ENCODE measurements at regions not wholly inside any gene's neighbourhood (a gene's known extent, or its start where the extent isn't known, plus 50 kb on each side); places are given as distances from the start of the nearest gene placed in this dataset.
A peak's percentile ranks its signal among the peaks of the same experiment; 100 is the strongest.

- TF ChIP-seq CTCF (conservative IDR thresholded peaks at IDR 0.05; ENCODE audit: low read depth, low read length) (no peak), EZH2 (IDR thresholded peaks at IDR 0.05; ENCODE audit: low read length, unreplicated experiment) (no peak), EZH2phosphoT487 (IDR thresholded peaks at IDR 0.05; ENCODE audit: borderline replicate concordance, low read length) (no peak)
- intact Hi-C loops (cut with micrococcal nuclease), result no loop called here
- H3K9ac ChIP-seq (ENCODE audit: low read length), result no peak overlapping the region
- ATAC-seq, result no peak
- POLR2A ChIA-PET (ENCODE audit: unreplicated experiment), result no interaction called here
- no peaks in the 10 kb centered on the region for H4K20me1 ChIP-seq (ENCODE audit: low read length)
- no peaks in the 10 kb centered on the region for H3K9me3 ChIP-seq (ENCODE audit: low read length)
- no peaks in the 10 kb centered on the region for H3K27me3 ChIP-seq (ENCODE audit: low read length)
- H3F3A ChIP-seq (ENCODE audit: low read length, unreplicated experiment), result no peaks in the 10 kb centered on the region
- no peaks in the 10 kb centered on the region for H3K9me2 ChIP-seq (replicated peaks; ENCODE audit: low read length)
- H3K79me2 ChIP-seq (ENCODE audit: low read length), result no peaks in the 10 kb centered on the region
- no peak overlapping the region for H3K4me2 ChIP-seq (ENCODE audit: low read length)
- CTCF ChIA-PET, result no interaction called here
- no TSS peak for BruUV-seq (replicated peaks)
- H3K27ac ChIP-seq (ENCODE audit: low read length), result no peak overlapping the region
- peaks cover 19% of the 10 kb centered on the region for H3K4me1 ChIP-seq (ENCODE audit: insufficient read depth, low read length)
- no peak overlapping the region for H3K4me3 ChIP-seq (ENCODE audit: low read length)
- no peaks in the 10 kb centered on the region for H3K36me3 ChIP-seq (ENCODE audit: low read depth, low read length)
- DNase-seq, result no peak
- H2AFZ ChIP-seq (ENCODE audit: low read length), result no peak overlapping the region
These were observed 264.4 kb downstream of the SKAP2 start for GRCh38 chr7:26599982-26600381.

- Histone ChIP-seq H3F3A (ENCODE audit: low read length, unreplicated experiment) (no peaks in the 10 kb centered on the region), H3K36me3 (ENCODE audit: low read depth, low read length) (no peaks in the 10 kb centered on the region), H3K79me2 (ENCODE audit: low read length) (no peaks in the 10 kb centered on the region), H3K4me2 (ENCODE audit: low read length) (no peak overlapping the region), H3K9me3 (ENCODE audit: low read length) (no peaks in the 10 kb centered on the region), H3K27ac (ENCODE audit: low read length) (no peak overlapping the region), H3K4me1 (ENCODE audit: insufficient read depth, low read length) (peaks cover 22% of the 10 kb centered on the region), H3K9ac (ENCODE audit: low read length) (no peak overlapping the region), H4K20me1 (ENCODE audit: low read length) (no peaks in the 10 kb centered on the region), H3K27me3 (ENCODE audit: low read length) (no peaks in the 10 kb centered on the region), H2AFZ (ENCODE audit: low read length) (no peak overlapping the region), H3K4me3 (ENCODE audit: low read length) (no peak overlapping the region), H3K9me2 (replicated peaks; ENCODE audit: low read length) (no peaks in the 10 kb centered on the region)
- ATAC-seq (no peak), DNase-seq (no peak)
- BruUV-seq (replicated peaks), result no TSS peak
- POLR2A ChIA-PET (ENCODE audit: unreplicated experiment), result no interaction called here
- intact Hi-C loops (cut with micrococcal nuclease), result no loop called here
- TF ChIP-seq EZH2phosphoT487 (IDR thresholded peaks at IDR 0.05; ENCODE audit: borderline replicate concordance, low read length) (no peak), CTCF (conservative IDR thresholded peaks at IDR 0.05; ENCODE audit: low read depth, low read length) (no peak), EZH2 (IDR thresholded peaks at IDR 0.05; ENCODE audit: low read length, unreplicated experiment) (no peak)
- CTCF ChIA-PET, result no interaction called here
These were observed 264.0 kb downstream of the SKAP2 start for GRCh38 chr7:26600411-26600810.

- no peaks in the 10 kb centered on the region for H3K27me3 ChIP-seq (ENCODE audit: low read length)
- no peaks in the 10 kb centered on the region for H3F3A ChIP-seq (ENCODE audit: low read length, unreplicated experiment)
- H3K4me3 ChIP-seq (ENCODE audit: low read length), result no peak overlapping the region
- ChIA-PET POLR2A (ENCODE audit: unreplicated experiment) (interaction anchor here (0.6 kb wide), 1 partner anchor 30 kb away, joined by 4 read pairs; no protein-coding TSS in a partner anchor), CTCF (interaction anchor here (0.5 kb wide), 1 partner anchor 576 kb away, joined by 9 read pairs; no protein-coding TSS in a partner anchor)
- H3K4me2 ChIP-seq (ENCODE audit: low read length), result peak overlapping the region; percentile 32
- BruUV-seq (replicated peaks), result no TSS peak
- peak overlapping the region; percentile 56 for H3K27ac ChIP-seq (ENCODE audit: low read length)
- no peak overlapping the region for H3K9ac ChIP-seq (ENCODE audit: low read length)
- H3K79me2 ChIP-seq (ENCODE audit: low read length), result no peaks in the 10 kb centered on the region
- H4K20me1 ChIP-seq (ENCODE audit: low read length), result no peaks in the 10 kb centered on the region
- DNase-seq, result peak; percentile 95
- peaks cover 28% of the 10 kb centered on the region for H3K4me1 ChIP-seq (ENCODE audit: insufficient read depth, low read length)
- no peak overlapping the region for H2AFZ ChIP-seq (ENCODE audit: low read length)
- peak; percentile 99 for ATAC-seq
- no peaks in the 10 kb centered on the region for H3K9me2 ChIP-seq (replicated peaks; ENCODE audit: low read length)
- H3K9me3 ChIP-seq (ENCODE audit: low read length), result no peaks in the 10 kb centered on the region
- intact Hi-C loops (cut with micrococcal nuclease), result no loop called here
- no peak for TF ChIP-seq EZH2phosphoT487 (IDR thresholded peaks at IDR 0.05; ENCODE audit: borderline replicate concordance, low read length)
- no peak for TF ChIP-seq CTCF (conservative IDR thresholded peaks at IDR 0.05; ENCODE audit: low read depth, low read length)
- TF ChIP-seq EZH2 (IDR thresholded peaks at IDR 0.05; ENCODE audit: low read length, unreplicated experiment), result no peak
- no peaks in the 10 kb centered on the region for H3K36me3 ChIP-seq (ENCODE audit: low read depth, low read length)
These were observed 260.8 kb downstream of the SKAP2 start for GRCh38 chr7:26603631-26604030.

All from PC-3 (cell line).